ENCODE measurements at regions not wholly inside any gene's neighbourhood (a gene's known extent, or its start where the extent isn't known, plus 50 kb on each side); places are given as distances from the start of the nearest gene placed in this dataset.

- Histone ChIP-seq H3K9me1 (replicated peaks; ENCODE audit: control insufficient read depth, extremely low read depth, insufficient read depth, low read length) (no peaks in the 10 kb centered on the region), H2AFZ (ENCODE audit: low read depth, low read length) (no peak overlapping the region), H3K27me3 (ENCODE audit: control insufficient read depth in 2 of 2, insufficient read depth in 2 of 2, low read length in 2 of 2) (no peaks in the 10 kb centered on the region), H3K9ac (replicated peaks; ENCODE audit: extremely low read depth, insufficient read depth, low read length) (no peak overlapping the region), H3K79me2 (ENCODE audit: control insufficient read depth, insufficient read depth, low read length) (no peaks in the 10 kb centered on the region), H3K36me3 (ENCODE audit: control insufficient read depth in 2 of 2, extremely low read depth in 1 of 2, insufficient read depth in 2 of 2, low read length in 2 of 2) (no peaks in the 10 kb centered on the region), H3K27ac (ENCODE audit: insufficient read depth, low read depth, low read length) (no peak overlapping the region), H3K4me2 (ENCODE audit: insufficient read depth, low read length) (no peak overlapping the region), H4K20me1 (replicated peaks; ENCODE audit: control insufficient read depth, extremely low read depth, insufficient read depth, low read length) (no peaks in the 10 kb centered on the region), H3K9me3 (replicated peaks; ENCODE audit: control insufficient read depth, insufficient read depth, low read length) (no peaks in the 10 kb centered on the region), H3K4me3 (replicated peaks in 1 of 3; ENCODE audit: insufficient read depth in 1 of 3, low read depth in 1 of 3, low read length in 3 of 3) (no peak overlapping the region), H3K4me1 (ENCODE audit: control insufficient read depth, extremely low read depth, insufficient read depth, low read length) (no peaks in the 10 kb centered on the region)
- ChIA-PET POLR2A (no interaction called here), CTCF (interaction anchor here (0.5 kb wide), 1 partner anchor 1806 kb away, joined by 3 read pairs; no protein-coding TSS in a partner anchor)
- BruUV-seq (replicated peaks) = no TSS peak
- intact Hi-C loops (cut with micrococcal nuclease) = no loop called here
- no peak for FAIRE-seq
- dilution Hi-C loops (cut with MboI; ENCODE audit: extremely low pct_ligation_motif_present, low sequenced_read_pairs) = no loop called here
- TF ChIP-seq MAX (IDR thresholded peaks at IDR 0.05; ENCODE audit: insufficient read depth, insufficient read length) (no peak), EZH2 (IDR thresholded peaks at IDR 0.05; ENCODE audit: borderline replicate concordance, low read depth, low read length, severe bottlenecking) (no peak), GATA2 (IDR thresholded peaks at IDR 0.05; ENCODE audit: insufficient read depth, insufficient read length, low read depth, low read length) (no peak), POLR2AphosphoS5 (IDR thresholded peaks at IDR 0.05; ENCODE audit: insufficient read depth, low read depth, low read length) (no peak), JUN (IDR thresholded peaks at IDR 0.05; ENCODE audit: borderline replicate concordance, insufficient read depth, insufficient read length, low read depth) (no peak), CTCF (IDR thresholded peaks at IDR 0.05; ENCODE audit: extremely low read depth in 1 of 2, insufficient read depth in 1 of 2, low read depth in 1 of 2, low read length in 2 of 2) (no peak), FOS (IDR thresholded peaks at IDR 0.05; ENCODE audit: borderline replicate concordance, insufficient read depth, low read length) (no peak), MYC (IDR thresholded peaks at IDR 0.05; ENCODE audit: low read depth, low read length) (no peak), POLR2A (IDR thresholded peaks at IDR 0.05; ENCODE audit: low read depth, low read length) (no peak)
- DNase-seq (ENCODE audit: low read depth, low spot score) = no peak
These were observed 270.9 kb downstream of the ACTL7B start for GRCh38 chr9:108584860-108585259.

All from endothelial cell of umbilical vein (primary cell).